Vagina (tissue), 2 donors: ENCODE measurements at regions not wholly inside any gene's neighbourhood (a gene's known extent, or its start where the extent isn't known, plus 50 kb on each side); places are given as distances from the start of the nearest gene placed in this dataset.

Experiments
- POLR2A ChIP-seq, 2 donors: fragments of 450-650 bp; IDR thresholded peaks; one replicate each; pipeline ENCODE4 v1.6.1; 2017; ENCODE audit warnings: antibody characterized with exemption in 2 of 2, mild to moderate bottlenecking in 2 of 2, moderate library complexity in 2 of 2
- POLR2AphosphoS5 ChIP-seq, 2 donors: sonication (generic); formaldehyde crosslinking; IDR thresholded peaks; one replicate each; pipeline ENCODE4 v1.9.0; 2017; ENCODE audit warnings: antibody characterized with exemption in 2 of 2, mild to moderate bottlenecking in 2 of 2, low read depth in 1 of 2; ENCODE audit not compliant: insufficient read depth in 1 of 2
- TF ChIP-seq, protein P1 (sequence below), 3 experiments: fragments of 450-650 bp in 2 of 3; fragments of 200-600 bp in 1 of 3; sonication (generic) in 1 of 3; IDR thresholded peaks; one replicate each; pipeline ENCODE4 v1.5.1; 2017 to 2019; ENCODE audit warnings: antibody characterized with exemption in 3 of 3, mild to moderate bottlenecking in 2 of 3, moderate library complexity in 2 of 3

- TF ChIP-seq, protein P1, sequence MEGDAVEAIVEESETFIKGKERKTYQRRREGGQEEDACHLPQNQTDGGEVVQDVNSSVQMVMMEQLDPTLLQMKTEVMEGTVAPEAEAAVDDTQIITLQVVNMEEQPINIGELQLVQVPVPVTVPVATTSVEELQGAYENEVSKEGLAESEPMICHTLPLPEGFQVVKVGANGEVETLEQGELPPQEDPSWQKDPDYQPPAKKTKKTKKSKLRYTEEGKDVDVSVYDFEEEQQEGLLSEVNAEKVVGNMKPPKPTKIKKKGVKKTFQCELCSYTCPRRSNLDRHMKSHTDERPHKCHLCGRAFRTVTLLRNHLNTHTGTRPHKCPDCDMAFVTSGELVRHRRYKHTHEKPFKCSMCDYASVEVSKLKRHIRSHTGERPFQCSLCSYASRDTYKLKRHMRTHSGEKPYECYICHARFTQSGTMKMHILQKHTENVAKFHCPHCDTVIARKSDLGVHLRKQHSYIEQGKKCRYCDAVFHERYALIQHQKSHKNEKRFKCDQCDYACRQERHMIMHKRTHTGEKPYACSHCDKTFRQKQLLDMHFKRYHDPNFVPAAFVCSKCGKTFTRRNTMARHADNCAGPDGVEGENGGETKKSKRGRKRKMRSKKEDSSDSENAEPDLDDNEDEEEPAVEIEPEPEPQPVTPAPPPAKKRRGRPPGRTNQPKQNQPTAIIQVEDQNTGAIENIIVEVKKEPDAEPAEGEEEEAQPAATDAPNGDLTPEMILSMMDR (IDR thresholded peaks at IDR 0.05): no peak
- TF ChIP-seq POLR2A (IDR thresholded peaks at IDR 0.05) (no peak), POLR2AphosphoS5 (IDR thresholded peaks at IDR 0.05; ENCODE audit: insufficient read depth in 1 of 2, low read depth in 1 of 2) (no peak)
These were observed 143.4 kb downstream of the FGF18 start for GRCh38 chr5:171562822-171563221.
